Keratinocyte (primary cell): ENCODE measurements at regions not wholly inside any gene's neighbourhood (a gene's known extent, or its start where the extent isn't known, plus 50 kb on each side); places are given as distances from the start of the nearest gene placed in this dataset.

Experiments used
- EZH2 ChIP-seq: IDR thresholded peaks from one replicate; pipeline ENCODE4 v1.6.1; 2012; ENCODE audit warnings: inconsistent platforms, mild to moderate bottlenecking, low read length, moderate library complexity
- TF ChIP-seq, protein P1 (sequence below), 3 experiments: IDR thresholded peaks in 1 of 3; conservative IDR thresholded peaks in 1 of 3; optimal IDR thresholded peaks in 1 of 3; 2 replicates in 2 of 3; 3 replicates in 1 of 3; pipeline versions ENCODE3 to v1.5.1; 2011; ENCODE audit warnings: low read length in 3 of 3, mild to moderate bottlenecking in 3 of 3, moderate library complexity in 2 of 3, control low read depth in 1 of 3, inconsistent platforms in 1 of 3; ENCODE audit not compliant: insufficient read depth in 2 of 3; ENCODE audit errors: extremely low read depth in 1 of 3

DNA sequence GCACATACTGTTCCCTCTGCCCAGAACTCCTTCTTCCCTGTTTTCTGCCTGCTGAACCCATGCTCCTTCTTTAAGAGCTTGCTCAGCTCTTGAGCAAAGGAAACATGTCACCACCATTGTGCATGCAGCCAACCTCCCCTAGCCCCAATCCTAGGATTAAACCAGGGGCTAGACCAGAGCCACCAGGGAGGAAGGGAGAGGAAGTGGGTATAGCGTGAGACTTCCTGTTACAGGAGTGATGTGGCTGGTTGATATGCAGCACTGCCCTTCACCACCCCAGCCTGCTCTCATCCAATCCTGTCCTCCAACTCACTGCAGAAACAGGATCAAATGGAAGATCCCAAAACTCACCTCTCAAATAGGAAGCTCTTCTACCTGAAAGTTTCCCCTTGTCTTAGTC lies 67.1 kb upstream of the CDH5 start:
- TF ChIP-seq, protein P1, sequence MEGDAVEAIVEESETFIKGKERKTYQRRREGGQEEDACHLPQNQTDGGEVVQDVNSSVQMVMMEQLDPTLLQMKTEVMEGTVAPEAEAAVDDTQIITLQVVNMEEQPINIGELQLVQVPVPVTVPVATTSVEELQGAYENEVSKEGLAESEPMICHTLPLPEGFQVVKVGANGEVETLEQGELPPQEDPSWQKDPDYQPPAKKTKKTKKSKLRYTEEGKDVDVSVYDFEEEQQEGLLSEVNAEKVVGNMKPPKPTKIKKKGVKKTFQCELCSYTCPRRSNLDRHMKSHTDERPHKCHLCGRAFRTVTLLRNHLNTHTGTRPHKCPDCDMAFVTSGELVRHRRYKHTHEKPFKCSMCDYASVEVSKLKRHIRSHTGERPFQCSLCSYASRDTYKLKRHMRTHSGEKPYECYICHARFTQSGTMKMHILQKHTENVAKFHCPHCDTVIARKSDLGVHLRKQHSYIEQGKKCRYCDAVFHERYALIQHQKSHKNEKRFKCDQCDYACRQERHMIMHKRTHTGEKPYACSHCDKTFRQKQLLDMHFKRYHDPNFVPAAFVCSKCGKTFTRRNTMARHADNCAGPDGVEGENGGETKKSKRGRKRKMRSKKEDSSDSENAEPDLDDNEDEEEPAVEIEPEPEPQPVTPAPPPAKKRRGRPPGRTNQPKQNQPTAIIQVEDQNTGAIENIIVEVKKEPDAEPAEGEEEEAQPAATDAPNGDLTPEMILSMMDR (optimal IDR thresholded peaks at IDR 0.05 in 1 of 3, IDR thresholded peaks at IDR 0.05 in 1 of 3, conservative IDR thresholded peaks at IDR 0.05 in 1 of 3; ENCODE audit: extremely low read depth in 1 of 3, insufficient read depth in 2 of 3, low read length in 3 of 3), result no peak
- no peak for TF ChIP-seq EZH2
